RWPE1 (cell line): ENCODE measurements at regions not wholly inside any gene's neighbourhood (a gene's known extent, or its start where the extent isn't known, plus 50 kb on each side); places are given as distances from the start of the nearest gene placed in this dataset.

ENCODE experiments used
- CTCF ChIA-PET: fragments of 350-600 bp; sonication (Branson Sonifier 250); formaldehyde crosslinking; extraction: SDS; loops from one replicate; lab custom pipeline; 2021; lab: Yijun Ruan, JAX
- POLR2A ChIA-PET: fragments of 400-600 bp; formaldehyde crosslinking; extraction: SDS; loops from one replicate; lab custom pipeline; 2020; ENCODE audit warnings: antibody characterized with exemption; ENCODE audit not compliant: low non-redundant PET; lab: Yijun Ruan, JAX
- DNase-seq: peaks from one replicate; pipeline ENCODE4 v3.0.0; 2012; ENCODE audit warnings: low spot score
- H3K27ac ChIP-seq: fragments of 450-650 bp; 2 replicates; pipeline ENCODE4 v1.5.1; 2017
- CTCF ChIP-seq: fragments of 450-650 bp; conservative IDR thresholded peaks from 2 replicates; pipeline ENCODE4 v1.5.1; 2017; ENCODE audit warnings: low read depth, mild to moderate bottlenecking

GRCh38 chr9:96125624-96126023 is 176.4 kb downstream of the HSD17B3 start:
- ChIA-PET CTCF (no interaction called here), POLR2A (no interaction called here)
- H3K27ac ChIP-seq = no peak overlapping the region
- TF ChIP-seq CTCF = no peak
- no peak for DNase-seq

GRCh38 chr9:96122751-96123150 is 179.2 kb downstream of the HSD17B3 start:
- no peak for DNase-seq
- no peak for TF ChIP-seq CTCF
- ChIA-PET POLR2A (no interaction called here), CTCF (interaction anchor here (0.5 to 0.8 kb wide), 5 partner anchors 12 to 1170 kb away, joined by 3 to 5 read pairs (median 4); no protein-coding TSS in a partner anchor)
- no peak overlapping the region for H3K27ac ChIP-seq

GRCh38 chr9:96122282-96122681 is 179.7 kb downstream of the HSD17B3 start:
- TF ChIP-seq CTCF = no peak
- no peak for DNase-seq
- ChIA-PET POLR2A (no interaction called here), CTCF (interaction anchor here (0.5 to 0.8 kb wide), 5 partner anchors 12 to 1553 kb away, joined by 3 to 5 read pairs (median 4); no protein-coding TSS in a partner anchor)
- no peak overlapping the region for H3K27ac ChIP-seq

GRCh38 chr9:96121136-96121535 is 180.8 kb downstream of the HSD17B3 start:
- no peak for DNase-seq
- no peak for TF ChIP-seq CTCF
- no peak overlapping the region for H3K27ac ChIP-seq
- ChIA-PET CTCF (no interaction called here), POLR2A (no interaction called here)

GRCh38 chr9:96117398-96118080 is 184.4 kb downstream of the HSD17B3 start:
- no peak for DNase-seq
- POLR2A ChIA-PET = no interaction called here
- CTCF ChIA-PET = no interaction called here
- TF ChIP-seq CTCF = no peak
- H3K27ac ChIP-seq = no peak overlapping the region

GRCh38 chr9:96116275-96117064 is 185.5 kb downstream of the HSD17B3 start:
- no peak for DNase-seq
- POLR2A ChIA-PET = no interaction called here
- TF ChIP-seq CTCF = no peak
- CTCF ChIA-PET = no interaction called here
- peak overlapping the region; percentile 67 for H3K27ac ChIP-seq
